ENCODE measurements at regions not wholly inside any gene's neighbourhood (a gene's known extent, or its start where the extent isn't known, plus 50 kb on each side); places are given as distances from the start of the nearest gene placed in this dataset.

GRCh38 chr2:221753401-221753800, 181.3 kb upstream of the EPHA4 start:
- Histone ChIP-seq H3K27ac (ENCODE audit: low read depth in 2 of 2, low read length in 1 of 2) (no peak overlapping the region), H3K9me3 (no peaks in the 10 kb centered on the region), H3K79me2 (ENCODE audit: insufficient read depth) (no peaks in the 10 kb centered on the region), H3K36me3 (replicated peaks in 1 of 2; ENCODE audit: control insufficient read depth in 1 of 2, insufficient read depth in 2 of 2, low read length in 1 of 2) (no peaks in the 10 kb centered on the region), H3K27me3 (ENCODE audit: insufficient read depth) (no peaks in the 10 kb centered on the region), H3K4me2 (no peak overlapping the region), H4K20me1 (ENCODE audit: insufficient read depth) (no peaks in the 10 kb centered on the region), H3K4me3 (ENCODE audit: low read depth in 2 of 2, low read length in 1 of 2) (no peak overlapping the region), H2AFZ (ENCODE audit: low read depth) (no peak overlapping the region), H3K9me2 (no peaks in the 10 kb centered on the region), H3K4me1 (ENCODE audit: control insufficient read depth in 1 of 2, insufficient read depth in 2 of 2, low read depth in 1 of 2, low read length in 1 of 2) (no peaks in the 10 kb centered on the region), H3K9ac (no peak overlapping the region), H3F3A (replicated peaks; ENCODE audit: insufficient read depth) (no peaks in the 10 kb centered on the region)
- DNase-seq = no peak
- WGBS (ENCODE audit: low lambda C conversion rate) = 8% methylated on average over 2 of the region's 2 CpGs
- POLR2A ChIA-PET = no interaction called here
- TF ChIP-seq, protein P1, sequence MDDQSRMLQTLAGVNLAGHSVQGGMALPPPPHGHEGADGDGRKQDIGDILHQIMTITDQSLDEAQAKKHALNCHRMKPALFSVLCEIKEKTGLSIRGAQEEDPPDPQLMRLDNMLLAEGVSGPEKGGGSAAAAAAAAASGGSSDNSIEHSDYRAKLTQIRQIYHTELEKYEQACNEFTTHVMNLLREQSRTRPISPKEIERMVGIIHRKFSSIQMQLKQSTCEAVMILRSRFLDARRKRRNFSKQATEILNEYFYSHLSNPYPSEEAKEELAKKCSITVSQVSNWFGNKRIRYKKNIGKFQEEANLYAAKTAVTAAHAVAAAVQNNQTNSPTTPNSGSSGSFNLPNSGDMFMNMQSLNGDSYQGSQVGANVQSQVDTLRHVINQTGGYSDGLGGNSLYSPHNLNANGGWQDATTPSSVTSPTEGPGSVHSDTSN (IDR thresholded peaks at IDR 0.05) = no peak
- TF ChIP-seq GATA2 (CRISPR knock-in tag; IDR thresholded peaks at IDR 0.05) (no peak), MAX (IDR thresholded peaks at IDR 0.05; ENCODE audit: low read depth) (no peak), YY1 (IDR thresholded peaks at IDR 0.05; ENCODE audit: low read depth) (no peak), EZH2phosphoT487 (IDR thresholded peaks at IDR 0.05; ENCODE audit: borderline replicate concordance, low read depth) (no peak), SIN3A (IDR thresholded peaks at IDR 0.05; ENCODE audit: borderline replicate concordance, low read depth, low read length) (no peak), TAF1 (IDR thresholded peaks at IDR 0.05; ENCODE audit: borderline replicate concordance, low read depth, low read length) (no peak), MEF2A (IDR thresholded peaks at IDR 0.05; ENCODE audit: borderline replicate concordance, low read depth) (no peak)
- CTCF ChIA-PET = no interaction called here

- no peak overlapping the region for H3K4me2 ChIP-seq
- no peak overlapping the region for H3K9ac ChIP-seq
- POLR2A ChIA-PET = no interaction called here
- H3K4me3 ChIP-seq (ENCODE audit: low read depth in 2 of 2, low read length in 1 of 2) = no peak overlapping the region
- DNase-seq = no peak
- 5% methylated on average over 4 of the region's 4 CpGs for WGBS (ENCODE audit: low lambda C conversion rate)
- H4K20me1 ChIP-seq (ENCODE audit: insufficient read depth) = no peaks in the 10 kb centered on the region
- no peaks in the 10 kb centered on the region for H3K9me3 ChIP-seq
- no peak overlapping the region for H2AFZ ChIP-seq (ENCODE audit: low read depth)
- no peaks in the 10 kb centered on the region for H3K79me2 ChIP-seq (ENCODE audit: insufficient read depth)
- no peaks in the 10 kb centered on the region for H3K27me3 ChIP-seq (ENCODE audit: insufficient read depth)
- no peaks in the 10 kb centered on the region for H3K36me3 ChIP-seq (replicated peaks in 1 of 2; ENCODE audit: control insufficient read depth in 1 of 2, insufficient read depth in 2 of 2, low read length in 1 of 2)
- H3K4me1 ChIP-seq (ENCODE audit: control insufficient read depth in 1 of 2, insufficient read depth in 2 of 2, low read depth in 1 of 2, low read length in 1 of 2) = no peaks in the 10 kb centered on the region
- H3K27ac ChIP-seq (ENCODE audit: low read depth in 2 of 2, low read length in 1 of 2) = no peak overlapping the region
- CTCF ChIA-PET = no interaction called here
- TF ChIP-seq FOXJ3 (CRISPR knock-in tag; IDR thresholded peaks at IDR 0.05) = no peak
- TF ChIP-seq RAD21 (IDR thresholded peaks at IDR 0.05; ENCODE audit: low read length) = no peak
- TF ChIP-seq TCF12 (IDR thresholded peaks at IDR 0.05) = no peak
- no peak for TF ChIP-seq ZBTB33 (IDR thresholded peaks at IDR 0.05; ENCODE audit: borderline replicate concordance, low read depth)
- TF ChIP-seq MAX (IDR thresholded peaks at IDR 0.05; ENCODE audit: low read depth) = no peak
- TF ChIP-seq MEF2A (IDR thresholded peaks at IDR 0.05; ENCODE audit: borderline replicate concordance, low read depth) = no peak
- TF ChIP-seq SIN3A (IDR thresholded peaks at IDR 0.05; ENCODE audit: borderline replicate concordance, low read depth, low read length) = no peak
- TF ChIP-seq, protein P2, sequence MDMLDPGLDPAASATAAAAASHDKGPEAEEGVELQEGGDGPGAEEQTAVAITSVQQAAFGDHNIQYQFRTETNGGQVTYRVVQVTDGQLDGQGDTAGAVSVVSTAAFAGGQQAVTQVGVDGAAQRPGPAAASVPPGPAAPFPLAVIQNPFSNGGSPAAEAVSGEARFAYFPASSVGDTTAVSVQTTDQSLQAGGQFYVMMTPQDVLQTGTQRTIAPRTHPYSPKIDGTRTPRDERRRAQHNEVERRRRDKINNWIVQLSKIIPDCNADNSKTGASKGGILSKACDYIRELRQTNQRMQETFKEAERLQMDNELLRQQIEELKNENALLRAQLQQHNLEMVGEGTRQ (IDR thresholded peaks at IDR 0.05; ENCODE audit: borderline replicate concordance, low read depth, low read length) = no peak
- TF ChIP-seq YY1 (IDR thresholded peaks at IDR 0.05; ENCODE audit: low read depth) = no peak
- TF ChIP-seq USF1 (IDR thresholded peaks at IDR 0.05; ENCODE audit: borderline replicate concordance, low read depth) = no peak
- no peaks in the 10 kb centered on the region for H3K9me2 ChIP-seq
- H3F3A ChIP-seq (replicated peaks; ENCODE audit: insufficient read depth) = no peaks in the 10 kb centered on the region
These were observed 180.7 kb upstream of the EPHA4 start for GRCh38 chr2:221752781-221753180.
